WTC11 (cell line): ENCODE measurements at regions not wholly inside any gene's neighbourhood (a gene's known extent, or its start where the extent isn't known, plus 50 kb on each side); places are given as distances from the start of the nearest gene placed in this dataset.

Source experiments
- ATAC-seq: fragments of 200-7000 bp; cut with Tn5 transposase; 2 replicates; pipeline ENCODE4 v1.10.0; 2021; ENCODE audit warnings: mild to moderate bottlenecking, moderate library complexity
- CTCF ChIA-PET: fragments of 300-600 bp; sonication (Branson Sonifier 250); formaldehyde crosslinking; loops from one replicate; lab custom pipeline; 2021; ENCODE audit warnings: antibody characterized with exemption; lab: Charles Lee
- POLR2A ChIA-PET: fragments of 350-600 bp; sonication (Branson Sonifier 250); formaldehyde crosslinking; loops from one replicate; lab custom pipeline; 2021; ENCODE audit warnings: antibody characterized with exemption; lab: Charles Lee
- DNase-seq: peaks from one replicate; pipeline ENCODE4 v3.0.0; 2021; ENCODE audit warnings: low spot score
- H3K27ac Mint-ChIP-seq: 2 replicates; pipeline ENCODE4 v1.8.0; 2021; ENCODE audit warnings: mixed read lengths
- H3K27me3 Mint-ChIP-seq: 2 replicates; pipeline ENCODE4 v1.8.0; 2021; ENCODE audit warnings: low read depth, mild to moderate bottlenecking, moderate library complexity, mixed read lengths
- H3K36me3 Mint-ChIP-seq: 2 replicates; pipeline ENCODE4 v1.8.0; 2021; ENCODE audit warnings: mixed read lengths
- H3K4me1 Mint-ChIP-seq: 2 replicates; pipeline ENCODE4 v1.8.0; 2022; ENCODE audit warnings: mixed read lengths
- H3K4me3 Mint-ChIP-seq: 2 replicates; pipeline ENCODE4 v1.8.0; 2021; ENCODE audit warnings: mild to moderate bottlenecking, moderate library complexity, mixed read lengths
- H3K9me3 Mint-ChIP-seq: 2 replicates; pipeline ENCODE4 v1.8.0; 2021; ENCODE audit warnings: mixed read lengths
- ATF2 ChIP-seq: sonication (generic); formaldehyde crosslinking; IDR thresholded peaks from 2 replicates; pipeline ENCODE4 v1.8.1; 2022; ENCODE audit warnings: low read depth, missing genetic modification reagents, borderline replicate concordance
- CDX4 ChIP-seq: fragments of 250-450 bp; sonication (Bioruptor Pico); IDR thresholded peaks from 2 replicates; pipeline ENCODE4 v1.9.0; 2021; ENCODE audit warnings: moderate library complexity, mild to moderate bottlenecking, inconsistent platforms, borderline replicate concordance
- E2F5 ChIP-seq: sonication (generic); formaldehyde crosslinking; IDR thresholded peaks from 2 replicates; pipeline ENCODE4 v1.8.1; 2022; ENCODE audit warnings: mild to moderate bottlenecking, moderate library complexity, missing genetic modification reagents
- EMX1 ChIP-seq: fragments of 250-450 bp; sonication (Bioruptor Pico); IDR thresholded peaks from 2 replicates; pipeline ENCODE4 v1.8.0; 2021; ENCODE audit warnings: mild to moderate bottlenecking
- MYBL2 ChIP-seq: sonication (generic); formaldehyde crosslinking; IDR thresholded peaks from 2 replicates; pipeline ENCODE4 v1.8.1; 2023; ENCODE audit warnings: mild to moderate bottlenecking, moderate library complexity, missing genetic modification reagents
- NFATC4 ChIP-seq: fragments of 250-450 bp; sonication (Bioruptor Pico); IDR thresholded peaks from 2 replicates; pipeline ENCODE4 v1.9.0; 2021; ENCODE audit warnings: mild to moderate bottlenecking
- OVOL2 ChIP-seq: fragments of 250-450 bp; sonication (Bioruptor Pico); IDR thresholded peaks from 2 replicates; pipeline ENCODE4 v1.9.0; 2021; ENCODE audit warnings: mild to moderate bottlenecking, borderline replicate concordance
- SMAD4 ChIP-seq: sonication (generic); formaldehyde crosslinking; IDR thresholded peaks from 2 replicates; pipeline ENCODE4 v1.8.0; 2022; ENCODE audit warnings: mild to moderate bottlenecking, missing genetic modification reagents
- ZMAT4 ChIP-seq: fragments of 250-450 bp; sonication (Bioruptor Pico); IDR thresholded peaks from 2 replicates; pipeline ENCODE4 v1.9.0; 2021; ENCODE audit warnings: mild to moderate bottlenecking
- ZNF425 ChIP-seq: fragments of 250-450 bp; sonication (Bioruptor Pico); conservative IDR thresholded peaks from 2 replicates; pipeline ENCODE4 v1.9.0; 2021; ENCODE audit warnings: mild to moderate bottlenecking
- ZNF532 ChIP-seq: fragments of 250-450 bp; sonication (Bioruptor Pico); IDR thresholded peaks from 2 replicates; pipeline ENCODE4 v1.9.0; 2021; ENCODE audit warnings: mild to moderate bottlenecking, borderline replicate concordance
- TF ChIP-seq, protein P1 (sequence below): sonication (generic); formaldehyde crosslinking; IDR thresholded peaks from 2 replicates; pipeline ENCODE4 v1.8.0; 2023; ENCODE audit warnings: mild to moderate bottlenecking, missing genetic modification reagents

DNA sequence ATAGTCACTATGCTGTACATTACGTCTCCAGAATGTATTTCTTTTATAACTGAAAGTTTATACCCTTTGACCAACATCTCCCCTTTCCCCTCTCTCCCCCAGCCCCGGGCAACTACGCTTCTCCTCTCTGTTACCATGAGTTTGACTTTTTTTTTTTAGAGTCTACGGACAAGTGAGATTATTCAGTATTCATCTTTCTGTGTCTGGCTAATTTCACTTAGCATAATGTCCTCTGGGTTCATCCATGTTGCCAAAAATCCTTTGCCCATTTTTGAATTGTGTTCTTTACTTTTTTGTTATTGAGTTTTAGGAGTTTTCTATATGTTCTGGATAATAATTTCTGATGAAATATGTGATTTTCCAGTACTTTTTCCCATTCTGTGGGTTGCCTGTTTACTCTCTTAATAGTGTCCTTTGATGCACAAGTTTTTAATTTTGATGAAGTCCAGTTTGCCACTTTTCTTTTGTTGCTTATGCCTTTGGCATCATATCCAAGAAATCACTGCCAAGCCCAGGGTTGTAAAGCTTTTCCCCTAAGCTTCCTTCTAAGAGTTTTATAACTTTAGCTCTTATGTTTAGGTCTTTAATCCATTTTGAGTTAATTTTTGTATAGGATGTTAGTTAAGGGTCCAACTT, 126.7 kb upstream of the NSMCE3 start:
- POLR2A ChIA-PET = no interaction called here
- Mint-ChIP-seq H3K27me3 (no peaks in the 10 kb centered on the region), H3K4me1 (peaks cover 29% of the 10 kb centered on the region), H3K36me3 (peaks cover 9% of the 10 kb centered on the region), H3K27ac (no peak overlapping the region), H3K4me3 (no peak overlapping the region), H3K9me3 (peaks cover 12% of the 10 kb centered on the region)
- DNase-seq (no peak), ATAC-seq (no peak)
- no peak for TF ChIP-seq OVOL2 (CRISPR knock-in tag)
- TF ChIP-seq ZNF532 (CRISPR knock-in tag) = no peak
- no peak for TF ChIP-seq E2F5 (CRISPR knock-in tag)
- TF ChIP-seq ZMAT4 (CRISPR knock-in tag) = no peak
- TF ChIP-seq ATF2 = no peak
- no peak for TF ChIP-seq CDX4
- TF ChIP-seq, protein P1, sequence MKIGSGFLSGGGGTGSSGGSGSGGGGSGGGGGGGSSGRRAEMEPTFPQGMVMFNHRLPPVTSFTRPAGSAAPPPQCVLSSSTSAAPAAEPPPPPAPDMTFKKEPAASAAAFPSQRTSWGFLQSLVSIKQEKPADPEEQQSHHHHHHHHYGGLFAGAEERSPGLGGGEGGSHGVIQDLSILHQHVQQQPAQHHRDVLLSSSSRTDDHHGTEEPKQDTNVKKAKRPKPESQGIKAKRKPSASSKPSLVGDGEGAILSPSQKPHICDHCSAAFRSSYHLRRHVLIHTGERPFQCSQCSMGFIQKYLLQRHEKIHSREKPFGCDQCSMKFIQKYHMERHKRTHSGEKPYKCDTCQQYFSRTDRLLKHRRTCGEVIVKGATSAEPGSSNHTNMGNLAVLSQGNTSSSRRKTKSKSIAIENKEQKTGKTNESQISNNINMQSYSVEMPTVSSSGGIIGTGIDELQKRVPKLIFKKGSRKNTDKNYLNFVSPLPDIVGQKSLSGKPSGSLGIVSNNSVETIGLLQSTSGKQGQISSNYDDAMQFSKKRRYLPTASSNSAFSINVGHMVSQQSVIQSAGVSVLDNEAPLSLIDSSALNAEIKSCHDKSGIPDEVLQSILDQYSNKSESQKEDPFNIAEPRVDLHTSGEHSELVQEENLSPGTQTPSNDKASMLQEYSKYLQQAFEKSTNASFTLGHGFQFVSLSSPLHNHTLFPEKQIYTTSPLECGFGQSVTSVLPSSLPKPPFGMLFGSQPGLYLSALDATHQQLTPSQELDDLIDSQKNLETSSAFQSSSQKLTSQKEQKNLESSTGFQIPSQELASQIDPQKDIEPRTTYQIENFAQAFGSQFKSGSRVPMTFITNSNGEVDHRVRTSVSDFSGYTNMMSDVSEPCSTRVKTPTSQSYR (CRISPR knock-in tag) = no peak
- no peak for TF ChIP-seq SMAD4
- TF ChIP-seq EMX1 (CRISPR knock-in tag) = no peak
- TF ChIP-seq NFATC4 (CRISPR knock-in tag) = no peak
- TF ChIP-seq MYBL2 (CRISPR knock-in tag) = no peak
- no peak for TF ChIP-seq ZNF425
- CTCF ChIA-PET = interaction anchor here (1.3 to 1.7 kb wide), 2 partner anchors 256 to 257 kb away, joined by 3 to 9 read pairs; no protein-coding TSS in a partner anchor
